IgD-negative memory B cell (primary cell): ENCODE measurements at regions not wholly inside any gene's neighbourhood (a gene's known extent, or its start where the extent isn't known, plus 50 kb on each side); places are given as distances from the start of the nearest gene placed in this dataset.

Experiments used
- H3K27ac Mint-ChIP-seq, 3 donors: one replicate each; pipeline ENCODE4 v1.8.0; 2020 to 2022; ENCODE audit warnings: mild to moderate bottlenecking in 3 of 3, mixed read lengths in 3 of 3, moderate library complexity in 1 of 3
- H3K27me3 Mint-ChIP-seq: one replicate; pipeline ENCODE4 v1.8.0; 2021; ENCODE audit warnings: mixed read lengths
- H3K36me3 Mint-ChIP-seq: one replicate; pipeline ENCODE4 v1.8.0; 2020; ENCODE audit warnings: mild to moderate bottlenecking, mixed read lengths
- H3K4me1 Mint-ChIP-seq, 3 donors: one replicate each; pipeline ENCODE4 v1.8.0; 2020 to 2022; ENCODE audit warnings: mixed read lengths in 3 of 3, mild to moderate bottlenecking in 1 of 3
- H3K4me3 Mint-ChIP-seq, 4 donors: one replicate each; pipeline ENCODE4 v1.8.0; 2020 to 2022; ENCODE audit warnings: mild to moderate bottlenecking in 4 of 4, mixed read lengths in 4 of 4, moderate library complexity in 3 of 4
- H3K9me3 Mint-ChIP-seq, 3 donors: one replicate each; pipeline ENCODE4 v1.8.0; 2020 to 2021; ENCODE audit warnings: mixed read lengths in 3 of 3, mild to moderate bottlenecking in 1 of 3

GRCh38 chr2:236883819-236884218, 201.9 kb upstream of the COPS8 start:
- H3K36me3 Mint-ChIP-seq = no peaks in the 10 kb centered on the region
- no peak overlapping the region for H3K4me3 Mint-ChIP-seq
- H3K9me3 Mint-ChIP-seq = peaks cover 0 to 2% (median 0%) of the 10 kb centered on the region in 3 donors
- peaks cover 2% of the 10 kb centered on the region for H3K27me3 Mint-ChIP-seq
- H3K27ac Mint-ChIP-seq = no peak overlapping the region
- peaks cover 0 to 2% (median 2%) of the 10 kb centered on the region in 3 donors for H3K4me1 Mint-ChIP-seq

- Mint-ChIP-seq H3K36me3 (no peaks in the 10 kb centered on the region), H3K27me3 (peaks cover 2% of the 10 kb centered on the region), H3K27ac (no peak overlapping the region), H3K9me3 (peaks cover 0 to 2% (median 0%) of the 10 kb centered on the region in 3 donors), H3K4me1 (peaks cover 0 to 2% (median 2%) of the 10 kb centered on the region in 3 donors), H3K4me3 (no peak overlapping the region)
These were observed 201.0 kb upstream of the COPS8 start for GRCh38 chr2:236884569-236885175.

DNA sequence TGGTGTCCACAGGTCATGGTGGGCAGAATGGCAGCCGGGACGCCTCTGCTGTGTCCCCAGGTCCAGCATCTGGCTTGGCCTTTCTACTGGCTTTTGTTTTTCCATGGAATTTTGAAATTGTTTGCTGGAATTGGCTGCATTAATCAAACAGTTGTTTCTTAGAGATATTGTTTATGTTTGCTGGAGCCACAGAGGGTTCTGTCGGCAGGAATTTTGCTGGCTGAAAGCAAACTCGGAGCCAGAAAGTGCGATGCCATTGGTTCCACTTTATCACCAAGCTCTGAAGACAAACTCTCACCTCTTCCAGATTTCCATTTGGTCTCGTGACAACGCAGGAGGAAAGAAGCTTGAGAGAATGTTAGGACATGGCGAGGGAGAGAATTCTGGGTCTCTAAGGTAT, 199.2 kb upstream of the COPS8 start:
- Mint-ChIP-seq H3K36me3 (no peaks in the 10 kb centered on the region), H3K4me3 (no peak overlapping the region), H3K4me1 (peaks cover 0 to 3% (median 2%) of the 10 kb centered on the region in 3 donors), H3K27ac (no peak overlapping the region), H3K9me3 (peaks cover 0 to 2% (median 0%) of the 10 kb centered on the region in 3 donors), H3K27me3 (peaks cover 2% of the 10 kb centered on the region)

- no peak overlapping the region for H3K27ac Mint-ChIP-seq
- no peak overlapping the region for H3K4me3 Mint-ChIP-seq
- H3K36me3 Mint-ChIP-seq = no peaks in the 10 kb centered on the region
- H3K4me1 Mint-ChIP-seq = peaks cover 0 to 3% (median 2%) of the 10 kb centered on the region in 3 donors
- peaks cover 0 to 2% (median 0%) of the 10 kb centered on the region in 3 donors for H3K9me3 Mint-ChIP-seq
- peaks cover 2% of the 10 kb centered on the region for H3K27me3 Mint-ChIP-seq
These were observed 198.2 kb upstream of the COPS8 start for GRCh38 chr2:236887531-236887930.

DNA sequence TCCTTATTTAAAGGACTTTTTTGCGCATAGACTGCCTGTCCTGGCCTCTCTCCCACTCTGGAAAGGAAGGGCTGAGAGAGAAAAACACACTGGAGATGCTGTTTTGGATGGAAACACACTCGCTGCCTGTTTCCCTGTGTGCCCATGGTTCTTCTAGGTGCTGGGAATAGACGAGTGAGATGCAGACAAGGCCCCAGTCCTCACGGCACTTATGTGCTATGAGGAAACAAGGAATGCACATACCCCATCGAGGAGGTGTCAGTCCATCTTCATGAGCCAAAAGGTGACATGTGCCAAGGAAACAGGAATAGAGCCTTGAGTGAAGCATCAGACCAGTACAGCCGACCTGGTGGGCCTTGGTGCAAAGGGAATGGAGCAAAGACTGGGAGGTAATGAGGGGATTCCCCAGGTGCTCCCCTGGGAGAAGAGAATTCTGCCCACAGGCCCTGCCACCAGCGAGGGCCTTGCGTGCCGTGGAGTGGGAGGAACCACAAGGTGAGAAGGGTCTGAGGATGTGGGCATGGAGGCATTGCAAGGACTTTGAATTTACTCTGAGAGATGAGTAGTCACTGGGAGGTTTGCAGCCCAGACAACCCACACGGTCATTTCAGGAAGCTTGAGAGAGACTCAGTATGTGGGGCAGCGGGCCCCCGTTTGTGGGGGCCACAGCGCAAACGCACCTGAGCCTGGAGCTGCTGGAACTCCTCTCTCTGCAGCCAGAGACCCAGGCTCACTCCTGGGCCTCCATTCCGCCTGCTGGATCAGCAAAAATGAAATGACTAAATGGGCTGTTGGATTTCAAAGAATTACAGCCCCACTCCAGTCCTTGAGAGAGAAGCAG, 197.5 kb upstream of the COPS8 start:
- H3K4me1 Mint-ChIP-seq = peaks cover 0 to 3% (median 2%) of the 10 kb centered on the region in 3 donors
- no peak overlapping the region for H3K4me3 Mint-ChIP-seq
- H3K27ac Mint-ChIP-seq = no peak overlapping the region
- no peaks in the 10 kb centered on the region for H3K36me3 Mint-ChIP-seq
- H3K27me3 Mint-ChIP-seq = peaks cover 2% of the 10 kb centered on the region
- H3K9me3 Mint-ChIP-seq = peaks cover 0 to 2% (median 0%) of the 10 kb centered on the region in 3 donors

DNA sequence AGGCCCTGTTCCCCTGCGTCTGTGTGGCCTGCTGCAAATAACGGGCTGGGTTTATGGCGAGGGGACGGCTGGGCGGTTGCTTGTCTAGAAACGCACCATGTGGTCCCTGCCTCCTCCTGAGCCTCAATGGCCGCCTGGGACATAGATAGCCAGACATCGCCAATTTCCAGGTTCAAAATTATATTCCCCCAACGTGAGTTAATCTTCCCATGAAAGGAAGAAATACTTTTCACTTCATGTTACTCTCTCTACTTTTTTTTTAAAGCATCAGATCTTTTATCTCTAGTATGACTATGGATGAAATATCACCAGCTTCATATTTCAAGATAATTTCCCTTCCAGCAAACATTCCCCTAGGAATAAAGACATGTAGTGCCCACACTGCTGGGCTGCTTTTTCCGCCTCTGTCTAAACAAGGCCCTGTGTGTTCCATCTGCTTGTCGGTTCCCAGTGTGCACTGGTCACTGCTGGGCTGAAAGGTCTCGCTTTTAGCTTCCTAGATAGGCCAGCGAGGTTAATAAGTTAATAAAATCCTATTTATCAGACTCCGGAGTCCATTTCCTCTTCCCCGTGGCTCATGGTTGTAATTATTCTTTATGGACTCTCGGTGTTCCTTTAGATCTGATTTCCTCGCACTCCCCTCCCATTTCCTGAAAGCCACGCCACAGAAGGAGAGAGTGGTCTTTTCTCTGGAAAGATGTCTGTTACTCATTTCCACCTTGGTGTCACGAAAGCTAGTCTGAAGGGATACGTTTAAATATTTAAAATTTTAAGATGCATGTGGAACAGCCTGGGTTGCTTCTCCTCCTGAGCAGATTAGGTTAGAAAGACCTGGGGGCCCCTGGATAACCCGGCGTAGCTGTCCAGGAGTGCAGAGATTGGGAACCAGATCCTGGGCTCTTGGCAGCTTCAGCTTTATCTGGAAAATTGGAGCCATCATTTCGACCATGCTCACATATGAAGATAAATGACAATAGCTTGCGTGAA, 196.6 kb upstream of the COPS8 start:
- no peak overlapping the region for H3K4me3 Mint-ChIP-seq
- H3K4me1 Mint-ChIP-seq = peaks cover 0 to 4% (median 2%) of the 10 kb centered on the region in 3 donors
- no peaks in the 10 kb centered on the region for H3K36me3 Mint-ChIP-seq
- peaks cover 0 to 2% (median 0%) of the 10 kb centered on the region in 3 donors for H3K9me3 Mint-ChIP-seq
- H3K27me3 Mint-ChIP-seq = peaks cover 2% of the 10 kb centered on the region
- no peak overlapping the region for H3K27ac Mint-ChIP-seq

- H3K27ac Mint-ChIP-seq = no peak overlapping the region
- peaks cover 0 to 1% (median 0%) of the 10 kb centered on the region in 3 donors for H3K9me3 Mint-ChIP-seq
- peaks cover 0 to 4% (median 2%) of the 10 kb centered on the region in 3 donors for H3K4me1 Mint-ChIP-seq
- no peaks in the 10 kb centered on the region for H3K36me3 Mint-ChIP-seq
- H3K4me3 Mint-ChIP-seq = no peak overlapping the region
- H3K27me3 Mint-ChIP-seq = peaks cover 4% of the 10 kb centered on the region
These were observed 195.6 kb upstream of the COPS8 start for GRCh38 chr2:236889791-236890704.

- Mint-ChIP-seq H3K4me3 (no peak overlapping the region), H3K36me3 (no peaks in the 10 kb centered on the region), H3K9me3 (no peaks in the 10 kb centered on the region), H3K4me1 (peaks cover 0 to 5% (median 2%) of the 10 kb centered on the region in 3 donors), H3K27ac (no peak overlapping the region), H3K27me3 (peaks cover 5% of the 10 kb centered on the region)
These were observed 193.0 kb upstream of the COPS8 start for GRCh38 chr2:236892721-236893120.

DNA sequence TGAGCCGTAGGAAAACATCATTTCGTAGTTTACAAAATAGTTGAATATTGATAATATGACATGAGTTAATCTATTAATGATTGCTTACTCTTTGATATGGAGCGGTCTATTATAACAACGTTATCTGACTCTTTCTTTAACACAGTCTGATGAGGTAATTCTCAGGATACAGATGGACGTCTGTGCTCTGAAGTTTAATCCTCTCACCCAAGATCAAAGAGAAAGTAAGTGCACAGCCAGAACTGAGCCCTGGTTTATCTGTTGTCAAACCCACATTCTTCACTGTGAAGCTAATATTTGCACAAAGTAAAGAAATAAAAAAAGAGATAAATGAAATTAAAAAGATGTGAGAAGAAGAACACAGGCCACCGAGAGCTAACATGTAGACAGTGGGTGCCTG, 190.9 kb upstream of the COPS8 start:
- Mint-ChIP-seq H3K36me3 (no peaks in the 10 kb centered on the region), H3K9me3 (no peaks in the 10 kb centered on the region), H3K27ac (no peak overlapping the region), H3K27me3 (peaks cover 2% of the 10 kb centered on the region), H3K4me3 (no peak overlapping the region), H3K4me1 (peaks cover 0 to 5% (median 0%) of the 10 kb centered on the region in 3 donors)

- H3K4me3 Mint-ChIP-seq = no peak overlapping the region
- no peaks in the 10 kb centered on the region for H3K36me3 Mint-ChIP-seq
- no peaks in the 10 kb centered on the region for H3K9me3 Mint-ChIP-seq
- no peak overlapping the region for H3K27ac Mint-ChIP-seq
- peaks cover 2% of the 10 kb centered on the region for H3K27me3 Mint-ChIP-seq
- peaks cover 0 to 5% (median 0%) of the 10 kb centered on the region in 3 donors for H3K4me1 Mint-ChIP-seq
These were observed 190.2 kb upstream of the COPS8 start for GRCh38 chr2:236895497-236895896.

GRCh38 chr2:236896688-236897087, 189.0 kb upstream of the COPS8 start:
- peaks cover 0 to 4% (median 0%) of the 10 kb centered on the region in 3 donors for H3K4me1 Mint-ChIP-seq
- H3K27ac Mint-ChIP-seq = no peak overlapping the region
- H3K36me3 Mint-ChIP-seq = no peaks in the 10 kb centered on the region
- H3K9me3 Mint-ChIP-seq = no peaks in the 10 kb centered on the region
- no peak overlapping the region for H3K4me3 Mint-ChIP-seq
- H3K27me3 Mint-ChIP-seq = peaks cover 2% of the 10 kb centered on the region

- no peak overlapping the region for H3K27ac Mint-ChIP-seq
- no peak overlapping the region for H3K4me3 Mint-ChIP-seq
These were observed 186.5 kb upstream of the COPS8 start for GRCh38 chr2:236899146-236899545.

GRCh38 chr2:236899950-236900640, 185.6 kb upstream of the COPS8 start:
- H3K27me3 Mint-ChIP-seq = peaks cover 2% of the 10 kb centered on the region

More at GRCh38 chr2:236899146-236899545, 186.5 kb upstream of the COPS8 start:
- H3K27me3 Mint-ChIP-seq = peaks cover 4% of the 10 kb centered on the region
- H3K36me3 Mint-ChIP-seq = no peaks in the 10 kb centered on the region
- no peaks in the 10 kb centered on the region for H3K9me3 Mint-ChIP-seq
- H3K4me1 Mint-ChIP-seq = peaks cover 0 to 3% (median 0%) of the 10 kb centered on the region in 3 donors

More at GRCh38 chr2:236899950-236900640, 185.6 kb upstream of the COPS8 start:
- Mint-ChIP-seq H3K4me3 (no peak overlapping the region), H3K36me3 (no peaks in the 10 kb centered on the region), H3K4me1 (peaks cover 0 to 3% (median 0%) of the 10 kb centered on the region in 3 donors), H3K9me3 (no peaks in the 10 kb centered on the region), H3K27ac (no peak overlapping the region)
